CD4-positive, alpha-beta T cell treated with Interleukin-1 beta for 1 hour (primary cell): ENCODE measurements at regions not wholly inside any gene's neighbourhood (a gene's known extent, or its start where the extent isn't known, plus 50 kb on each side); places are given as distances from the start of the nearest gene placed in this dataset.
"Not testable (repeated sequence)": the region's sequence is repeated elsewhere in the genome, so short reads cannot be mapped to it uniquely, and the experiment has no call there.

ENCODE experiments used
- DNase-seq, 2 donors: peaks; one replicate each; pipeline ENCODE4 v3.0.0-alpha.2; 2020 to 2022

GRCh38 chr10:64134676-64135075 is 613.5 kb downstream of the REEP3 start:
- DNase-seq, result no peak

GRCh38 chr10:64142395-64142794 is 621.2 kb downstream of the REEP3 start:
- DNase-seq, result no peak

GRCh38 chr10:64148607-64149006 is 627.4 kb downstream of the REEP3 start:
- no peak for DNase-seq

DNA sequence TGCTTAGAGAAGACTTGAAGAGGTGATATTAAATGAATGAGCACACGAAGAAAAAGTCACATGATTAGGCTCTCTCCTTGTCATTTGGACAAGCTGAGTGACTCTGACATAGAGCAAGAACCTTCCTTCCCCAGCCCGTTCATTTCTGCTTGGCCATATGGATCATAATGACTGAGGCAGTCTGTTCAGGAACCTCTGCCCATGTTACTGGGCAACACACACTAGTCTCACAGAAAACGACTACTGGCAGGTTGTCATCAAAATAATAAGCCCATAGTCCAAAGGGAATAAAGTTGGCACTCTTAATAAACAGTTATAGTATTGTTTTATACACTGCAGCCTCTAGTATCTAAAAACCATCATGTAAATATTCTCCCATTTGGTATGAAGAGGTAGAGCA is 635.0 kb downstream of the REEP3 start:
- no peak for DNase-seq

GRCh38 chr10:64158551-64158950 is 637.4 kb downstream of the REEP3 start:
- DNase-seq, result no peak

DNA sequence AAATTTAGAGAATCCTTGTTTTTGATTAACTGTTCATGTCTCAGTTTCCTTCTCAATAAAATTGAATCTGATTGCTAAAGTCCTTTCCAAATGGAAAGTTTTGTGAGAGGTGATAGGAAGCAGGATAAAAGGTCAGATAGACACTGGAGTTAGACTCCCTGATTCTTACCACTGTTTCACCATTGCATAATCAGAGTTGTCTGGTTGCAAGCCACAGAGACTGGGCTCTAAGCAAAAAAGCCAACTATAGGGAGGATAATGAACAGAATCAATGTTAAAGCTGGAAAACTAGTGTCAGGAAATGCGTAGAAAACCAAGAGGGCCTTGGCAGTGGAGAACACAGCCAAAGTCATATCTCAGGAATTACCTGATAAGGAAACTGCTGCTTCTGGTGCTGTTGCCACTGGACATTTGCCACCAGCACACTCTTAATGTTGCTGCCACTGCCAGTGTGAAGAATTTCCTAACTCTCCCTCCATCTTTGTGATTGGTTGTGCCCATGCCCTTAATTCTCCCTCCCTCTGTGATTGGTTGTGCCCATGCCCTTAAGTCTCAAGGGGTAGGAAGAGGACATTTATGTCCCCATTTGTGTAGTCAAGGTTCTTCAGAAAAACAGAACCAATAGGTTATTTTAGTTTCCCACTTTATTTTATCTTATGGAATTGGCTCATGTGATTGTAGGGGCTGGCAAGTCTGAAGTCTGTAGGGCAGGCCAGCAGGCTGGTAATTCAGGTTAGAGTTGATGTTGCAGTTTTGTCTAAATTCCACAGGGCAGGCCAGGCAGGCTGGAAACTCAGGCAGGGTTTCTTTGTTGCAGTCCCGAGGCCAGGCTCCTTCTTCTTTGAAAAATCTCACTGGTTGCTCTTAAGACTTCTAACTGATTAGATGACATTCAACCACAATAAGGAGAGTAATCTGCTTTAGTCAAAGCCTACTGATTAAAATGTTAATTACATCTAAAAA is 639.0 kb downstream of the REEP3 start:
- no peak for DNase-seq

GRCh38 chr10:64170791-64171190 is 649.6 kb downstream of the REEP3 start:
- no peak for DNase-seq

DNA sequence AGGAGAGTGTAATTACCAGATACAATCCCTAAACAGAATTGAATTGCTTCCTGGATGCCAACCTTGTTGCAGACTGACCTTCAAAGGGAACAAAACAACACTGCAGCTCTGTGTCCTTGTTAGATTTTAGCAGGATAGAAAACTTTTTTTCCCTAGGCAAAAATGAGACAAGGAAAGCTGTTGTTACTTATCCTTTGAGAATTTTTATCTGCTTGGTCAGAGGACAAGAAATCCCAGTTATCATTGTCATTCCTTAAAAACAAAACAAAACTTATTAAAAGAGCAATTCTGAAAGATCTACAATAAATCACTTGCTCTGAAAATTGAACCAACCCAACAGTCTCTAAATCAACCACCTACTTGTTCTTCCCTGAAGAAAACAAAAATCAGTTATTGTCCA is 652.6 kb downstream of the REEP3 start:
- no peak for DNase-seq

GRCh38 chr10:64174666-64175255 is 653.6 kb downstream of the REEP3 start:
- no peak for DNase-seq

- no peak for DNase-seq
These were observed 654.2 kb downstream of the REEP3 start for GRCh38 chr10:64175271-64175962.

DNA sequence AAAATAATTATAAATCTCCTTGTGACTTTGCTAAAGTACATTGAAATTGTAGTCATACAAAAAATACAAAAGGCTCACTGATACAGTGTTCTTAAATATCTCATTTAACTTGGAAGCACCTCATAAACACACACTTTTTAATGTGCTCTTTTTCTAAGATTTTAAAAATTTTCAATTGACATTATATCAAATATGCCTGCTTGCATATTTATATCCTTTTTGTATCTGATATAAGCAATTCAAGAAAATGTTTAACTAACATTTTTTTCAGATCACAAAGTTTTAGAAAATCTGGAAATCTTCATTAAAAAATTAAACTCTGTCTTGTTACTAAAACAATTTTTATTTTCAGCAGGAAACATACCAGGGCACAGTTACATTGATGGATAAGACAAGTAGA is 661.5 kb downstream of the REEP3 start:
- no peak for DNase-seq

DNA sequence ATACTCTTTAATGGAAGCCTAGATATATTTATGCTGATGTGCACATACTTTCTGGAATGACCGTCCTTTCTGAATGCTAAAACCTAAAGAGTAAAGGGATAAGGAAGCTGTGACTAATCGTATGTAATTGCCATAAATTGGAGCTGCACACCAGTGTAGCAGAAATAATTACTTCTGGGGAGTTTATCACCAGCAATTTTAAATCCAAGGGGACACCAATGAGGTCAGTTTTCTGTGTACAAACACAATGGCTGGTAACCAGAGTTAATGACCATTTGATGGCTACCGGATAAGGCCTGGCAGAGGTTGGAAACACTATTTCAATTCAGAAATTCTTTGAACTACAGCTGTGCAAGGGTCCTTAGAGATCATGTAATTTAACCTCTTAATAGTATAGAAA is 670.1 kb downstream of the REEP3 start:
- no peak for DNase-seq

DNA sequence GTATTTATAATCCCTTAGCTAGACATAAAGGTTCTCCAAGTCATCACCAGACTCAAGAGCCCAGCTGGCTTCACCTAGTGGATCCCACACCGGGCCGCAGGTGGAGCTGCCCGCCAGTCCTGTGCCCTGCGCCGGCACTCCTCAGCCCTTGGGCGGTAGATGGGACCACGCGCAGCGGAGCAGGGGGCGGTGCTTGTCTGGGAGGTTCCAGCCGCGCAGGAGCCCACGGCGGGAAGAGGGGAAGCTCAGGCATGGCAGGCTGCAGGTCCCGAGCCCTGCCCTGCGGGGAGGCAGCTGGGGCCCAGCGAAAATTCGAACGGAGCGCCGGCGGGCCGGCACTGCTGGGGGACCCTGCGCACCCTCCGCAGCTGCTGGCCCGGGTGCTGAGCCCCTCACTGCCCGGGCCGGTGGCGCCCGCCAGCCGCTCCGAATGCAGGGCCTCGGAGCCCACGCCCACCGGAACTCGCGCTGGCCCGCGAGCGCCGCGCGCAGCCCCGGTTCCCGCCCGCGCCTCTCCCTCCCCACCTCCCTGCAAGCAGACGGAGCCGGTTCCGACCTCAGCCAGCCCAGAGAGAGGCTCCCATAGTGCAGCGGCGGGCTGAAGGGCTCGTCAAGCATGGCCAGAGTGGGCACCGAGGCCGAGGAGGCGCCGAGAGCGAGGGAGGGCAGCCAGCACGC is 675.6 kb downstream of the REEP3 start:
- no peak for DNase-seq

GRCh38 chr10:64201936-64202335 is 680.7 kb downstream of the REEP3 start:
- DNase-seq, result no peak

DNA sequence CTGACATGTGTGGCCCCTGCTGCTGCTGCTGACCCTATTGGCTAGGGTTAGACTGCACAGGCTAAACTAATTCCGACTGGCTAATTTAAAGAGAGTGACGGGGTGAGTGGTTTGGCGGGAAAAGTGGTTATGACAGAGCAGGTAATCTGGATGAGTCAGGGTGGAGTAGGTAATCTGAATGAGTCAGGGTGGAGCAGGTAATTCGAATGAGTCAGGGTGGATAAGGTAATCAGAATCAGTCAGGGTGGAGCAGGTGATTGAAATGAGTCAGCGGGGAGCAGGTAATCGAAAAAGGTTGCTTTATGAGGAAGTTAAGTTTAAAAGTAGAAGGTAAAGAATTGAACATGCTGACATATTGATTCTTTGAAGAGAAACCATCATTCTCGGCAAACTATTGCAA is 683.3 kb downstream of the REEP3 start:
- DNase-seq, result not testable (repeated sequence)

- no peak for DNase-seq
These were observed 685.2 kb downstream of the REEP3 start for GRCh38 chr10:64206409-64206808.

GRCh38 chr10:64209561-64209960 is 688.4 kb downstream of the REEP3 start:
- no peak for DNase-seq

DNA sequence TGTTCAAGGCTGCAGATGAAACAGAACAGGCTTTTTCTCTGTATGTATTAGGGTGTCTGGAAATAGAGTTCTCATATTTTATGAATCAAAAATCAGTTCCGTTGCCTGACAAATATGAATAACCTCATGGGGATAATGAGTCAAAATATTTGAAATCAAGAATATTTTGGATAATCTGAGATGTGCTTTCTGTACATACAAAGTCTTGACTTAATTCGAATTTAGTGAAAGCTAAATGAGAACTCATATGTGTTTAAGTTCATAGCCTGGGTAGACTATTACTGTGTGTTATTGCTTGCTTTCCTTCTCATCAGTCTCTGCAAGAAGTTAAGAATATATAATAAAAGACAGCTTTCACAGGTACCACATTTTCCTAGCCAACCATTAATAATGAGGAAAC is 689.0 kb downstream of the REEP3 start:
- no peak for DNase-seq

DNA sequence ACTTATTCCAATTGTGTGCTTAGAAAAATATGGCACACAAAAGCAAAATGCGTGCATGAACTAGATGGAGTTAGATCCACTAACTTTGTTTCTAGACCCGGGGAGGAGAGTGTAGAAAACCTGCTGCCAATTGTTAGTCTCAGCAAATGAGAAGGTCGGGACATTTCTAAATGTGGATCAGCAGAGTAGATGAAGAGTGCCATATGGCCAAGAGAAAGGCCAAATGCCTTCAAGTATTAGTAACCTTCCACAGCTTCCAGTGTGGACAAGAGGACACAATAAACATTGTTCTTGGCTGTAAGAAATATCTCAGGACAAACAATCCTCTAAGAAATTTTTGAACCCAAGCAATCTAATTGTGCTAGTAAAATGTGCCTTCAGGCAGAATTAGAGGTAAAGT is 690.3 kb downstream of the REEP3 start:
- no peak for DNase-seq

DNA sequence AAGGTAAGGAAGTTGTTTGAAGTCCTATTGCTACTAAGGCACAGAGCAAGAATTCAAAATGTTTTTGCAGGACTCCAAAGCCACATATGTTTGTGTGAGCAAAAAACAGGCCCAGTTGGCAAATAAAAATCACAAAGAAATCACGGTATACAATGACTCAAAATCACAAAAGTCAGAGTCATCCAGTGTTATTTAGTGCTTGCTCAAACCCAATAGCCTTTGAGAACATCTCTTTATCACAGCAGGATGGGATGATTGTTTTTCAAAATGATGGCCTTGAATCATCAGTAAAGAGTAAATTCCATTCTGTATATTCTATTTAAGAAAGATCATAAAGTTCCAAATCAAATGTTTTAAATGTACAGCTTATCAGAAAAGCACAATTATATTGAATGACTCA is 693.9 kb downstream of the REEP3 start:
- DNase-seq, result no peak

- no peak for DNase-seq
These were observed 698.2 kb downstream of the REEP3 start for GRCh38 chr10:64219271-64220025.

- no peak for DNase-seq
These were observed 713.3 kb downstream of the REEP3 start for GRCh38 chr10:64234489-64234888.

- no peak for DNase-seq
These were observed 736.5 kb downstream of the REEP3 start for GRCh38 chr10:64257704-64258103.
